ENCODE measurements at regions not wholly inside any gene's neighbourhood (a gene's known extent, or its start where the extent isn't known, plus 50 kb on each side); places are given as distances from the start of the nearest gene placed in this dataset.
"Not testable (repeated sequence)": the region's sequence is repeated elsewhere in the genome, so short reads cannot be mapped to it uniquely, and the experiment has no call there.

DNA sequence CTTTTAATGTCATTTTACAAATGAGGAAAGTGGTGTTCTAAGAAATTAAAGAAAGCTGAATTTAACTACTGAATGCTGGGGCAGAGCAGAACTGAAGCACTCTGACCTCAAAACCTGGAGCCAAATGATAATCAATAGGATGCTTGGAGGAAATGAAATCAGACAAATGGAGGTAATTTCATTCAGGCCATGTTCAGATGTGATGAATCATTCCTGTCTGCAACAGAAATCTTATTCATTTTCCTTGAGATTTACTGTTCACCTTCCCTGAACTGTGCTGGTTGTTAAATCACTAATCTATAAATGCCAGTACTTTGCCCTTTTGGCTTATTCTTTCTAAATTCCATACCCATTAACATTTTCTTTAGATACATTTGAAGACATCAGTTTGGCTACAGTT is 85.6 kb upstream of the SNX7 start:
- no peak for DNase-seq (ENCODE audit: low spot score)

DNA sequence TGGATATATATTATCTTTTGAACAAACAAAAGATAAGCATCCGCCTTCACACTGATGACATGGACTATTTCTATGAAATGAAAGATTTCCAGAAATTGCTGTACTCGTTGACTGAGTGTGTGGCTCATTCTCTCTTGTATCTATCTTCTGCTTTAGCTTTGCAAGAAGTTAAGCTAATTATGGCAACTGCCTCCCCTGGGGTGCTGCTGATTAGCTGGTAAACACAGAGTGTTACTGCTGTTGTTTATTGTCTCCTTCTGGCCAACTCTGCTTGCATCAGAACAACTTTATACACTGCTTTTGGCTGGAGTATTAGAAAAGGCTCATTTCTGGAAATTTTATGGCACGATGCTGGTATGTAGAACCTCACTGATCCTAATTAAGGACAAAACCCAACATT is 95.6 kb upstream of the SNX7 start:
- no peak for DNase-seq (ENCODE audit: low spot score)

DNA sequence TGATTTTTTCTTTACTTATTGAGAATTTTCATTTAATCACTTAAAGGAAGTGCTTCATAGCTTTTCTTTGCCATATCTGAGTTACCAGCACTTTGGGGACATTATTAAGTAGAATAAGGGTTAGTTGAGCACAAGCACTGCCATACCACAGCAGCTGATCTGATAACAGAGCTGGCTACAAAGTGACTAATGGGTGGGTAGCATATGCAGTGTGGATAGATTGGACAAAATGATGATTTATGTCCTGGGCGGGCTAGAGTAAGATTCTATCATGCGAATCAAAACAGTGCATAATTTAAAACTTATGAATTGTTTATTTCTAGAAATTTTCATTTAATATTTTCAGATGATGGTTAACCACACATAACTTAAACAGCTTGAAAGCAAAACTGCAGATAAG is 102.2 kb upstream of the SNX7 start:
- DNase-seq (ENCODE audit: low spot score), result no peak

DNA sequence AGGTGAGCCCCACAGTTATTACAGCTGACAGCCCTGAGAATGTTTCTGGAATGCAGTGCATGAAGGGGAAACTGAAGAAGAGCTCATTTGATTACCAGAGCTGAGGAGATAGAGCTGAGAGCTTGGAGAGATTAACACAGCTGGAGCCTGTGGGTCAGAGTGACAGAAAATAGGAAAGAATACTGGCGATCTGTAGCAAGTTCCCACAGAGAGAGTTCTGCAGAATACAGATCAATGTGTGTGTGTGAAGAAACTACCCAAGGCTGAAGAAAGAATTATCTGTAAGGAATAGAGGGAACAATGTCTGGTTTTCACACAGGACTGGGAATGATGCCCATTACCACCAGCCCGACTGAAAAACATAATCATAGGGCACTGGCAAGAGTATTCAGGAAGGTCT is 103.6 kb upstream of the SNX7 start:
- peak; percentile 52 for DNase-seq (ENCODE audit: low spot score)

DNA sequence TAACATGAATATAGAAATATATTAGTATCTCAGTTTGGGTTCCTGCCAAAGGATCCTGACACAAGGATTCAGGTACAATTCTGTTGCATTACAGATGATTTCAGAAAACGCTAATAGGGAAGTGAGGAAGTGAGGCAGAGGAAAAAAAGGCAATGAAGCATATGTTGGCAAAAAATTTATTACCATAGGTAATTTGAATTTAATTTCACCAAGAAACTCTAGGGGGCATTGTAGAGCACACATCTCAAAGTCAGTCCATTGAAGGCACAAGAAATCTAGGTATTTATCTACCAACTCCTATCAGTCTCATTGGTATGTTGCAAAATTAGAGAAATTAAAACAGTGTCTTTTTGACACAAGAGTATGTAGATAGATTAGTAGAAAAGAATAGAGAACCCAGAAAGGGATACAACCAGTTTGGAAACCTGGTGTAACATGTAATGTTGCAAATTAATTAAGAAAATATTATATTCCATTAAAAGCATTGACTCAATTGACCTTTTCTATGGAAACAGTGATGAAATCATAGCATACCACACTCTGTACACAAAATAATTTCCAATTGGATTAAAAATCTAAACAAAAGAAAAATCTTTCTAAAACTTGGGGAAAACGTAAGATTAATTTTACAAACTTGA is 104.9 kb upstream of the SNX7 start:
- peak; percentile 5 for DNase-seq (ENCODE audit: low spot score)

DNA sequence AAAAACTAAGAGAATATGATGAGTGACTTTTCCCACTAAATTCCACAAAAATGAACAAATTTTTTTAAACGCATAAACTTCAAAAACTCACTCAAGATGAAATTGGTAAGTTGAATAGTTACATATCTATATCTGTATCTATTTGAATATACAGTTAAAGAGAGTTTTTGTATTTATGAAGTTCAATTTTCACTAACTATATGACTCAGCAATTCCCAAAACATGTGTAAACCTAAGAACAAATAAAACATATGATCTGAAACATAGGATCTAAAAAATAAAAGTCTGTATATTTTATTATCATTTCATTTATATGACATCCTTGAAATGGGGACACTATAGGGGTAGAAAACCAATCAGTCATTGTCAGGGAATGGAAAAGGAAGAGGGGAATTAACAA is 105.7 kb upstream of the SNX7 start:
- DNase-seq (ENCODE audit: low spot score), result no peak

DNA sequence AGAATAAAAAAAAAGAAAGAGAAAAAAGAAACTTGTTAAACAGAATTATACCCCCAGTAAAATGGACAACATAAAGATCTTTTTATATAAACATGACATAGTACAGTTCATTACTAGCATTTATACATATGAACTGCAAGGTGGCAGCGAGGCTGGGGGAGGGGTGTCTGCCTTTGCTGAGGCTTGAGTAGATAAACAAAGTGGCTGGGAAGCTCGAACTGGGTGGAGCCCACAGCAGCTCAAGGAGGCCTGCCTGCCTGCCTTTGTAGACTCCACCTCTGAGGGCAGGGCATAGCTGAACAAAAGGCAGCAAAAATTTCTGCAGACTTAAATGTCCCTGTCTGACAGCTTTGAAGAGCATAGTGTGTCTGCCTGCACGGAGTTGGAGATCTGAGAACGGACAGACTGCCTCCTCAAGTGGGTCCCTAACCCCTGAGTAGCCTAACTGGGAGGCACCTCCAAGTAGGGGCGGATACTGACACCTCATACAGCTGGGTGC is 108.9 kb upstream of the SNX7 start:
- DNase-seq (ENCODE audit: low spot score), result not testable (repeated sequence)

DNA sequence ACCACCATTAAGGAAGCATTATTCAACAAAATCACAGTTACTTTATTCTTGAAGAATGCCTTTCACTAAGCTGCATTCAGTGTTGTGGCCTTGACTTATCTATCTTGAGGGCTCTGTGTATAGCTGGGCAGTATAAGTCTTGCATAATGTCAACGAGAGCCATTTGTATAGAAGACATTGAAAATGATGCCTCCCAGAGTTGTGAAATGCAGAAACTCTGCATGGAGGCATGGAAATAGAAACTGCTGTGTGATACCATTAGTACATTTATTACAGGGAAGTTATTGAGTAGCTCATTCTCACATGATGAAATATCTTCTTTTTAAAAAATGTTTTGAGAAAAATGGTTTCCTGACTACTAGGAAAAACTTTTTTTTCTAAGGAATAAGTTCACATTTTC is 111.4 kb upstream of the SNX7 start:
- no peak for DNase-seq (ENCODE audit: low spot score)

DNA sequence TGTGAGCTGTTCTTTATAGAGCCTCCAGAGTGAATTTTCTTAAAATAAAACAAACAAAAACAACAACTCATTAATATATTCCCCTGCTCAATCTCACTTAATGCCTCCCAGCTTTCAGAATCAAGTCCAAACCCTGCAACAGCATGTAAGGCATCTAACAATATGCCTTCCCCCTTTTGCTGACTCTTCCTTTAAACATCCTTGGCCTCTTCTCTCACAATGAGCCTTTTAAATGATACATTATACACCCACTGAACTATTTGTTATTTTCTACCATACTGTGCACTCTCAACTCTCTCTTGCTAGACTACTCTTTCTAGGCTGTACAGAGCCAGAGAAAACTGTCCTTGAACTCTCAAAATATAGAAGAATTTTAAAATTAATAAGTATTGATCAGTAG is 115.2 kb upstream of the SNX7 start:
- DNase-seq (ENCODE audit: low spot score), result no peak

DNA sequence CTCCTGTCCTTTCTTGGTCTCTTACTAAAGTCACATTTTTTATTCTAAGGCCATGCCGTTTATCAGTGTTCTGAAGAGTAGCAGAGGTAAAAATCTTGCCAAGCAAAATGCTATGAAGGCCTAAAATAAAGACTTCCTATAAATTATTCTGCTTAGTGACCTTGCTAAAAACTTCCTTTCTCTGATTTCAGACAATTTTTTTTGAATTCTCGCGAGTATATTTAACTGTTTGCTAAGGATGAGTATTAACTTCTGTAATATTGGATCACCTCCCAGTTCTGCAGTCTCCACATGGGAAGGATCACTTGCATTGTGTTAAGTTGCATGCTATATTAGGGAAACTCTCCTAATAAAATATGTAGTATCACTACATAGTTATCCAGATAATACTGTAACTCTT is 123.4 kb upstream of the SNX7 start:
- no peak for DNase-seq (ENCODE audit: low spot score)

DNA sequence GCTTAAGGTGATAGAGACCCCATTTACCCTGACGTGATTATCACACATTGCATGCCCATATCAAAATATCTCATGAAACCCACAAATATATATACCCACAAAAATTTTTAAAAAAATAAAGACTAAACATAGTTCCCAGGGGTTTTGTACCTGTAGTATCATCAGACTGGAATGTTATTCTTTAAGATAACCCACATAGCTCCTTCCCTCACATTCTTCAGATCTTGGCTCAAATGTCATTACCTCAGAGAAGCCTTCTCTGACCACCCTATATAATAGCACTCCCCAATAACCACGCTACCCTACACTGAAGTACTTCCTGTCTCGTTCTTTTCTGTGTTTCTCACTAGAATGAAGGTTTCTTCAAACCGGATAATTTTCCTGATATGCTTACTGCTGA is 138.3 kb upstream of the SNX7 start:
- no peak for DNase-seq (ENCODE audit: low spot score)

DNA sequence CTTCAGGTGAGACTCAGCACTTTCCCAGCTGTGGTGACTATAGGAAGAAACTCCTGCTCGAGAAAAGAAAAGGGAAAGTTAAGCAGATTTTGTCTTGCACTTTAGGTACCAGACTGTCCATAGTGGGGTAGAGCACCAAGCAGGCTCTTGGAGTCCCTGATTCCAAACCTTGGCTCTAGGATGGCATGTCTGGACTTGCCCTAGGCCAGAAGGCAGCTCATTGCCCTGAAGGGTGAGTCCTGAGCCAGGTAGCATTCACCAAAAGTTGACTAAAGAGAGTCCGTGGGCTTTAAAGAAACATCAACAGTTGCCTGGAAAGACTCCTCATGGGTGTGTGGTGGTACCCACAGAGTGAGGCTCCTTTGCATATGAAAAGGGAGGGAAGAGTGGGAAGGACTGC is 145.2 kb upstream of the SNX7 start:
- no peak for DNase-seq (ENCODE audit: low spot score)

DNA sequence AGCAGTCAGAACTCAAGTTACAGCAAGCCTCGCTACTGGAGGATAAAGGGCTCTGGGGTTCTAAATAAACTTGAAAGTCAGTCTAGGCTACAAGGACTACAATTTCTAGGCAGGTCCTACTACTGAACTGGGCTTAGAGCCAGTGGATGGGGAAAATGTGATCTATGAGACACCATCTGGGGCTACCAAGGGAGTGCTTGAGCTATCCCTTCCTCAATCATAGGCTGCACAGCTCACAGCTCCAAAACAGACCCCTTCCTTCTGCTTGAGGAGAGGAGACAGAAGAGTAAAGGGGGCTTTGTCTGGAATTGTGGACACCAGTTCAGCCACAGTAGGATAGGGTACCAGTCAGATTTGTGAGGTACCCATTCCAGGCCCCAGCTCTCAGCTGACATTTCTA is 145.8 kb upstream of the SNX7 start:
- DNase-seq (ENCODE audit: low spot score), result no peak

DNA sequence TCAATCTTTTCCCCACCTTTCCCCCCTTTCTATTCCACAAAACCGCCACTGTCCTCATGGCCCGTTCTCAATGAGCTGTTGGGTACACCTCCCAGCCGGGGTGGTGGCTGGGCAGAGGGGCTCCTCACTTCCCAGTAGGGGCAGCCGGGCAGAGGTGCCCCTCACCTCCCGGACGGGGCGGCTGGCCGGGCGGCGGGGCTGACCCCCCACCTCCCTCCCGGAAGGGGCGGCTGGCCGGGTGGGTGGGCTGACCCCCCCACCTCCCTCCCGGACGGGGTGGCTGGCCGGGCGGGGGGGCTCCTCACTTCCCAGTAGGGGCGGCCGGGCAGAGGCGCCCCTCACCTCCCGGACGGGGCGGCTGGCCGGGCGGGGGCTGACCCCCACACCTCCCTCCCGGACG is 149.3 kb upstream of the SNX7 start:
- not testable (repeated sequence) for DNase-seq (ENCODE audit: low spot score)

DNA sequence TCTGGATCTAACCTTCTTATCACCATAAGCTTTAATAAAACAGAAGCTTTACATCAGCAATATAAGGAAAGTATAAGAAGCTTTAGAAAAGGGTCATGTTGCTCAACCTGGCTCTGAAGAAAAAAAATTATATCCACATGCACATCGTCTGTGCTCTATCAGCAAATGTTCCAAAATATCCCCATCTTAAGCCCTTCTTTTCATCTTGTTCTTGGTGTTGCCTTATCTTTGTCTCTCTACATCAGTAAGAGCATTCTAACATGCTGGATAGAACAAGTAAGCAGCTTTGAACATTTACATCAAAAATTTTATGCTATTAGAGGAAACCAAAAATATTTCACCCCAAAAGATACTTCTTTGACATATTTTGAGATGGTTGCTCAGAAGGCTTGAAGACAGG is 157.8 kb upstream of the SNX7 start:
- DNase-seq (ENCODE audit: low spot score), result no peak

DNA sequence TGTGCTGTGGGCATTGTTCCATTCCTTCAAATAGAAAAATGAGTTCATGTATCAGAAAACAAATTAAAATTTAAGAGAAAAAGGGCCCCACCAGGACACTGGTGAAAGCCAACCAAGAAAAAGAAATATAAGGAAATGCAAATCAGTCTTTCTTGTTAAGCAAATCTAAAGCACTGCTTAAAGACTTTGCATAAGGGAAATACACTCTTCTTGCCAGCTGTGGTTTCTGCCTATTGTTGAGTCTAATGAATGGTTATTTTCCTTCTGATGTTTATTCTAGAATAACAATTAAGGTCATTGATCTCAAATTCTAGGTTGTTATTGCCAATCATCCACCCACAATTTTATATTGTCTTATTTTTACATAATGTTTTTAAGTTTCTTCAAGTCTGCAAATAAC is 158.6 kb upstream of the SNX7 start:
- DNase-seq (ENCODE audit: low spot score), result no peak

DNA sequence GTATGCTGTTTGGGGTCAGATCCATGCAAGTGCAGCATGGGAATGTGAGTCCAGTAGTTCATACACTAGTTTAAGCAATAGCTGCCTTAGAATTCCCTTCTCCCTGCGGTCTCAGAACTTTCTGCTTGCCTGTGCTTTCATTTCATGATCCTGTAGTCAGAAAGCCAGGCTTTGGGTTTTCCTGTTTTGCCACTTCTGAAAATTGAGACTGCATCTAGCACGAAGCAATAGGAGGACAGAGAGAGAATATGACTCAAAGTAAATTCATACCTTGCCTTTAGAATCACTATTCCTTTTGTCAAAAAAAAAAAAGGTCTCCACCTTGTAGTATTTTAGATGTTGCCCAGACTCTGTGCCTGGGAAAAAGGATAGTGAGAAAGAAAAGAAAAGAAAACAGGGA is 161.2 kb upstream of the SNX7 start:
- no peak for DNase-seq (ENCODE audit: low spot score)

DNA sequence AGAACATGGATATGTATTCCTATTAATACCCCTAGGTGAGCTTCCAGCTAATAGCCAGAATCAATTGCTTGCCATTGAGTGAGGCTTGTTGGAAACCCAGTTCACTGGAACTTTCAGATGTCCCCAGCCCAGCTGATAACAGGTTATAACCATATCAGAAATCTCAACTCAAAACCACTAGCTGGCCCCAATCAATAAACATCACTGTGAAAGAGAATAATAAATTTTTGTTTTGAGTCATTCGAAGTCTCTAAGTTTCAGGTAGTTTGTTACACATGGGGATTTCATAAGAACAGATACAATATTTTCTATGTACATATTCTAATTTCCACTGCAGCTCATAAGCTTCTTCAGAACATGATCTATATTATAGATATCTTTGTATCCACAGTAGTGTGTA is 162.9 kb upstream of the SNX7 start:
- DNase-seq (ENCODE audit: low spot score), result no peak

DNA sequence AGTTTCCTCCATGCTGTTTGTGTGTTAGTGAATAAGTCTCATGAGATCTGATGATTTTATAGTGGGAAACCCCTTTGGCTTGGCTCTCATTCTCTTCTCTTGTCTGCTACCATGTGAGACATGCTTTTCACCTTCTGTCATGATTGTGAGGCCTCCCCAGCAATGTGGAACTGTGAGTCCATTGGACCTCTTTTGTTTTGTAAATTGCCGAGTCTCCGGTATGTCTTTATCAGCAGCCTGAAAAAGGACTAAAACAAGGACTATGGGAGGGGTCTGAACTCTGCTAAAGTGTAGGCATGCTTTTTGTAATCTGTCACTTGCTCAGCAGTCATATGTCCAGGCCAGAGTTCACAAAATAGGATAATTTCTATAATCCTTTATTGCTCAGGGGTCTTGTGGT is 164.0 kb upstream of the SNX7 start:
- DNase-seq (ENCODE audit: low spot score), result no peak

DNA sequence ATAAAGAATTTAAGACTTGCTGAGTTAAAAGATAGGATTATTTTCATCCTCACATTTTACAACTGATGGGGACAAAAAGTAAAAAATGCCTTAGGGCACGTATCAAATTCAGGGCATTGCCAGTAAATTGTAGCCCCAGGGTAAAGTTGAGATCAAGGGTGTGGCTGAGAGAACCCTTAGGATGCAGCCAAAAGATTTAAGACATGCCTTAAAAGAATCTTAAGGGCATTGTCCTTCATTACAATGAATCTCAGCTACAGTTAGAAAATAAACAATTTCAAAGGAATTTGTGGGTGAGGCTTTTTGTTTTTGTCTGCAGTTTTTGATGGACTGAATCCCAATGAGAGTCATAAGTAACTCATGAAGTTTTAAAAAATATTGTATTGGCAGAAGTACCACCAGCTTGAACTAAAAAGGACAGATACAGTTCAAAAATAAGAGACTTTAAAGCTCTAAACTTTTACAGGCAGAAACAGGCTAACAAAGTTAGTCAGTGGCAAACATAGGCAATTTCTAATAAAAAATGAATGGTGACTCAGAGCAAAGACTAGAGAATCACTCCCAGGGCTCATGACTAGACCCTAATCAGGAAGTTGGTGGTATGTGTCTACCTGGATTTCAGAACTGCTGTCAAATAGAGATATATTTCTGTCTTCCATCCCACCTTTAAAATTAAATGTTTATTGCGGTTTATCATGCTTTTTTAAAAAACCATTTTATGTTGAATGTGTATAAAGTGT is 165.1 kb upstream of the SNX7 start:
- DNase-seq (ENCODE audit: low spot score), result no peak

DNA sequence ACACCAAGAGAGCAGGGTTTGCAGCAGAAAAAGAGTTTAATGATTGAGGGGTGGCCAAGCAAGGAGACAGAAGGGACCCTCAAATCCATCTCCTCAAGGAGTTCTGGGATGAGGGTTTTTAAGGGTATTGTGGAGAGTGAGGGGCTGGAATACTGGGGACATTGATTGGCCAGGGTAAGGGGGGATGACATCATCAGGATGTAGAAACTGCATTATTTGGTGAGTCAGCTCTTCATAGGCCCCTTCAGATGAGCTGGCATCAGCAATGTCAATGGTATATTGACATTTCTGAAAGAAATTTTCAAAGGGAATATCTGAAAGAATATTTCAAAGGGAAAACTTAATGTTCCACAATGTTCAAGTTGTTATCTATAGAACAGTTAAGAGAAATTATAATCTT is 168.1 kb upstream of the SNX7 start:
- DNase-seq (ENCODE audit: low spot score), result no peak

DNA sequence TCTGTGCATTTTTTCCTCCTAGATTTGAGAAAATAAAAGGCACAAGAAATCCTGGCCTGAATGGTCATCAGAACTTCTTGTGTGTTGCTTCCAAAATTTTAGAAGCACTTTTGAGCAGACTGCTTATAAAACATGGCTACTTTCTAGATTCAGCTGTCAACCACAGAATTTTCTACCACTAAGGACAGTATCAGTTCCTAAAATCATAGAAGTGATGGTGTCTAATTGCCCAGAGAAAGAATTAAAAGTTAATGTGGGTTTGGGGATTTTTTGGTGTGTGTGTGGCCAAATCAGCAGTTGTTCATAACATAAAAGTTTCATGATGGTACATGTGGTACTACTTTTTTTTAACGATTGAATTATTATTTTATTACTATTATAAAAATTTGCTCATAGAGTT is 171.4 kb upstream of the SNX7 start:
- DNase-seq (ENCODE audit: low spot score), result no peak

DNA sequence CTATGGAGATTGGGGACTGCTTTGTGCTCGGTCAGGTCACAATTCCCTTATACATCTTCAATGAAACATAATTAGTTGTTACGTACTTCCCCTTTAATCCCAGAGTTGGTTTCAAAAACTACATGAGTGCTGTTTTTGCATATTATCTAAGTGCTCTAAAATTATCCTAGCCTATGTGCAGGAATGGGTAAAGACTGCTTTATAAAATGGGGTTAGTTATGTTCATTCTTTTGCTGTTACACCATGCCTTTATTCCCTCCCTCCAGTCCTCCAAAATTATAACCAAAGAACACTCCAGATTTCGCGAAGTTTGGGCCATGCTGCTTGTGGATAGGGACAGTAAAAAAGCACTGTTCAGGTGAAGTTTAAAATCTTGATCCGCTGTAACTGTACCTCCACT is 173.9 kb upstream of the SNX7 start:
- DNase-seq (ENCODE audit: low spot score), result no peak

DNA sequence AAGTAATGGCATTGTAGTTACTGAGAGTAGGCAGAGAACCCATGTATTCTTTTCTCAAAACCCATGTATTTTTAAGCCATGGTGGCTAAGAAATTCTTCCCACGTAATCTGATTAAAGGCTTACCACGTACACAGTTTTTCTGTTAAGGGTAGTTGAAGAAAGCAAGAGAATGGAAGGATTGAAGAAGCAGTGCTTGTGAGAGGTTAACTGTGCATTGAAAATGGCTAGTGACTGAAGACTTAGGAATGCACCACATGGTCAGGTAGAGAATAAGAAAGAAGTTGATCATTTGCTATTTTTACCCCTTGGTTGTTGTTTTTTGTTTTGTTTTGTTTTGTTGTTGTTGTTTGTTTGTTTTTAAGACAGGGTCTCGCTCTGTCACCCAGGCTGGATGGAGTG is 178.9 kb upstream of the SNX7 start:
- no peak for DNase-seq (ENCODE audit: low spot score)

All from pons (tissue), 1 donor.